Spinal cord (tissue), 9 donors: ENCODE measurements at regions not wholly inside any gene's neighbourhood (a gene's known extent, or its start where the extent isn't known, plus 50 kb on each side); places are given as distances from the start of the nearest gene placed in this dataset.
"Not testable (repeated sequence)": the region's sequence is repeated elsewhere in the genome, so short reads cannot be mapped to it uniquely, and the experiment has no call there.

Experiments used
- DNase-seq, 6 donors: peaks; one replicate each; pipeline versions ENCODE4 v3.0.0 to v3.0.0-alpha.2; 2013 to 2015; ENCODE audit warnings: low spot score in 6 of 6, low read depth in 4 of 6
- H3K27ac ChIP-seq: one replicate; pipeline ENCODE4 v1.5.1; 2013; ENCODE audit warnings: low read depth, low read length, control low read depth
- H3K27me3 ChIP-seq: one replicate; pipeline ENCODE4 v1.6.1; 2013; ENCODE audit warnings: low read length; ENCODE audit not compliant: control insufficient read depth, insufficient read depth
- H3K36me3 ChIP-seq: one replicate; pipeline ENCODE4 v1.6.1; 2013; ENCODE audit warnings: low read length; ENCODE audit not compliant: control insufficient read depth, insufficient read depth
- H3K4me1 ChIP-seq: one replicate; pipeline ENCODE4 v1.6.1; 2013; ENCODE audit warnings: low read length; ENCODE audit not compliant: control insufficient read depth, insufficient read depth
- H3K4me3 ChIP-seq: one replicate; pipeline ENCODE4 v1.5.1; 2013; ENCODE audit warnings: low read depth, low read length, control low read depth
- H3K9me3 ChIP-seq: one replicate; pipeline ENCODE4 v1.6.1; 2013; ENCODE audit warnings: low read length; ENCODE audit not compliant: control insufficient read depth, insufficient read depth
- WGBS: methylation state at CpG from one replicate; pipeline ENCODE4 v1.1.5; 2013; ENCODE audit warnings: missing lambda C conversion rate; ENCODE audit not compliant: insufficient coverage; 5-methylcytosine and 5-hydroxymethylcytosine counted together
- donor health status: healthy.

DNA sequence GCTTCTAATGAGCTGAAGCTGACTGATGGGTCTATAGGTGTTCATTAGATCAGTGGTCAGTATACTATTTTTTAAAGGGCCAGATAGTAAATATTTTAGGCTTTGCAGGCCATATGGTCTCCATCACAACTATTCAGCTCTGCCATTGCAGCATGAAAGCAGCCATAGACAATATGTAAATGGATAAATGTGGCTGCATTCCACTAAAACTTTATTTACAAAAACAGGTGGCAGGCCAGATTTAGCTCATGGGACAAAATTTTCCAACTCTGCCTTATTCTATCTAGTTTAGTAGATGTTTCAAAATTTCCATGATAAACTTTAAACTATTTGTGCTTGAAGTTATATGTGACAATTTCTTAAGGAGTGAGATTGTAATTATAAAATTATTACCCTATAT lies 339.3 kb downstream of the ABCC12 start:
- Histone ChIP-seq H3K9me3 (no peaks in the 10 kb centered on the region), H3K36me3 (no peaks in the 10 kb centered on the region), H3K4me1 (no peaks in the 10 kb centered on the region), H3K27me3 (no peaks in the 10 kb centered on the region), H3K4me3 (no peak overlapping the region), H3K27ac (no peak overlapping the region)
- DNase-seq = peak in 1 of 6 donors; percentile 51

DNA sequence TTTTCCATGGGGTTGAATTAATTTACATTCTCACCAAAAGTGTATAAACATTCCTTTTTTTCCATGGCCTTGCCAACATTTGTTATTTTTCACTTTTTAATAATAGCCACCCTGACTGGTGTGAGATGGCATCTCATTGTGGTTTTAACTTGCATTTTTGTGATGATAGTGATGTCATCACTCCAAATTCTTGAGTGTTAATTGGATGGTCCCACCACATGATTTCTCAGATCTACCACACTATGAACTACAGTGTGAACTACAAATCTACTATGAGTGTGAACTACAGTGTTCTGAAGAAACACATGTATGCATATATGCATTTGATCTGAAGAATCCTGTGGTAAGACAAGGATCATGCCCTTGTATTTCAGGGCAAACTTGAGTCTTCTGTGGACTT lies 340.1 kb downstream of the ABCC12 start:
- Histone ChIP-seq H3K36me3 (no peaks in the 10 kb centered on the region), H3K4me1 (no peaks in the 10 kb centered on the region), H3K4me3 (no peak overlapping the region), H3K27me3 (no peaks in the 10 kb centered on the region), H3K9me3 (no peaks in the 10 kb centered on the region), H3K27ac (no peak overlapping the region)
- DNase-seq = no peak

DNA sequence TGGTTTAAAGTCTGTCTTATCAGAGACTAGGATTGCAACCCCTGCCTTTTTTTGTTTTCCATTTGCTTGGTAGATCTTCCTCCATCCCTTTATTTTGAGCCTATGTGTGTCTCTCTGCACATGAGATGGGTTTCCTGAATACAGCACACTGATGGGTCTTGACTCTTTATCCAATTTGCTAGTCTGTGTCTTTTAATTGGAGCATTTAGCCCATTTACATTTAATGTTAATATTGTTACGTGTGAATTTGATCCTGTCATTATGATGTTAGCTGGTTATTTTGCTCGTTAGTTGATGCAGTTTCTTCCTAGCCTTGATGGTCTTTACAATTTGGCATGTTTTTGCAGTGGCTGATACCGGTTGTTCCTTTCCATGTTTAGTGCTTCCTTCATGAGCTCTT lies 344.0 kb downstream of the ABCC12 start:
- H3K36me3 ChIP-seq, H3K4me1 ChIP-seq, DNase-seq, H3K9me3 ChIP-seq, H3K4me3 ChIP-seq, H3K27ac ChIP-seq, H3K27me3 ChIP-seq: not testable (repeated sequence)
- WGBS = no CpG with 5 or more reads among the region's 3 CpGs

DNA sequence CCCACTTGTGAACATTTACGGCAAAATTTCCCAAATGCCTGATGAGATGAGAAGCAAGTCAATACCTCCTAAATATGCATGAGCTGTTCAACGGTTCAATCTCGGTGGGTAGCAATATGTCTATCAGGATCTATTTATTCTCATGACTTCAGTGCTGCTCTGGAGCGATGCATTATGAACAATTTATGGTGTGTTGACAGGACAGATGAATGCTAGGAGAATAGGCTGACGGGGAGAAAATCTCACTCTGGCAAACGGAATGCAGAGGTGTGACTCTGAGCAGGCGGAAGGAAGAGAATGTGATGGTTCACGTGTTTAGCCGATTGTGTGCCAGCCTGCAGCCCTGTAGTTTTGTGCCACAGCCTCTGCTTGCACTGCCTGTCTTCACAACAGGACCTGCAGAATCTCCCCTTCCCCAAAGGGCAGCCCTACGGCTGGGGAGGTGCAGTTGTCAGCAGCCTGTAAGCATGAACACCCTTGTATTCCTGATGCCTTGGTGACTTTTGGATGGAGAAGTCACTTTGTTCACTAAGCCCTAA lies 345.2 kb downstream of the PHKB start:
- no peaks in the 10 kb centered on the region for H3K9me3 ChIP-seq
- H3K27me3 ChIP-seq = no peaks in the 10 kb centered on the region
- no peak overlapping the region for H3K4me3 ChIP-seq
- H3K27ac ChIP-seq = no peak overlapping the region
- WGBS = 85% methylated on average over 7 of the region's 10 CpGs
- DNase-seq = peak in 1 of 6 donors; percentile 33
- H3K36me3 ChIP-seq = no peaks in the 10 kb centered on the region
- no peaks in the 10 kb centered on the region for H3K4me1 ChIP-seq

DNA sequence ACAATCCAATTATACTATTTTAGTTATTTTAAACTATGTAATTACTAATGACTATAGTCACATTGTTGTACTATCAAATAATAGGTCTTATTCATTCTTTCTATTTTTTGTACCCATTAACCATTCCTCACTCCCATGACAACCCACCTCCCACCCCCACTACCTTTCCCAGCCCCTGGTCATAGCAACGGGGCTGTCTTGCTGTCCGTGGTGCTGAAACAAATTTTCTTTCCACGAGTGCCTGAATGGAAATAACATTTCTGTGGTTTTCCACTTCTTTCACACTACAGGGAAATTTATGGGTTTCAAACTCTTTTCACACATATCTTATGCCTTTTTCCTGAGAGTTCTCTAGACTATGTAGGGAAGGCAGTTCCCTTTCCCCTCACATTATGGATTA lies 326.6 kb downstream of the PHKB start:
- 32% methylated on average over 2 of the region's 3 CpGs for WGBS
- H3K27ac ChIP-seq = no peak overlapping the region
- H3K4me1 ChIP-seq = no peaks in the 10 kb centered on the region
- peaks cover 6% of the 10 kb centered on the region for H3K9me3 ChIP-seq
- no peaks in the 10 kb centered on the region for H3K36me3 ChIP-seq
- H3K4me3 ChIP-seq = no peak overlapping the region
- peak in 1 of 6 donors; percentile 11 for DNase-seq
- no peaks in the 10 kb centered on the region for H3K27me3 ChIP-seq

DNA sequence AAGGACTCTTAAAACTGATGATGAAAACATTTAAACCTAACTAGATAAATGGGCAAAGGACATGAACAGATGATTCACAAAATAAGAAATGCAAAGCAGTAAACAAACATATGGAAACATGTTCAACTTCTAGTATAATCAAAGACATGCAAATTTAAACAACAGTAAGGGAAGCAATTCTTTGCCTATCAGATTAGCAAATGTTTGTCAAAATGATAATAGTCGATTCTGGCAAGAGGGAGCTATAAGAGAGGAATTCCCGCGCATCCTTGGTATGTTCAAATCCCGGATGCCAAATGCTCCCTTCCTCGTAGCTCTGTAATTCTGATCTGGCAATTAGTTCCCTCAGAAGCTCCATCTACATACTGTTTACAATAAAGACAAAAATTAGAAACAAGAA lies 320.5 kb downstream of the PHKB start:
- no peaks in the 10 kb centered on the region for H3K36me3 ChIP-seq
- no peaks in the 10 kb centered on the region for H3K9me3 ChIP-seq
- H3K4me1 ChIP-seq = no peaks in the 10 kb centered on the region
- no peak overlapping the region for H3K27ac ChIP-seq
- no peaks in the 10 kb centered on the region for H3K27me3 ChIP-seq
- H3K4me3 ChIP-seq = no peak overlapping the region
- no CpG with 5 or more reads among the region's 5 CpGs for WGBS
- DNase-seq = peak in 2 of 6 donors; percentile 46 to 65

- no peaks in the 10 kb centered on the region for H3K36me3 ChIP-seq
- no peaks in the 10 kb centered on the region for H3K9me3 ChIP-seq
- H3K27ac ChIP-seq = no peak overlapping the region
- H3K4me3 ChIP-seq = no peak overlapping the region
- no peaks in the 10 kb centered on the region for H3K4me1 ChIP-seq
- peak in 2 of 6 donors; percentile 14 to 47 for DNase-seq
- WGBS = 43% methylated on average over 3 of the region's 8 CpGs
- no peaks in the 10 kb centered on the region for H3K27me3 ChIP-seq
Measured at GRCh38 chr16:47780213-47780875, 319.2 kb downstream of the PHKB start.

- H3K4me1 ChIP-seq = no peaks in the 10 kb centered on the region
- no peaks in the 10 kb centered on the region for H3K9me3 ChIP-seq
- 61% methylated on average over 4 of the region's 7 CpGs for WGBS
- no peak overlapping the region for H3K4me3 ChIP-seq
- no peak overlapping the region for H3K27ac ChIP-seq
- H3K27me3 ChIP-seq = no peaks in the 10 kb centered on the region
- peak in 1 of 6 donors; percentile 21 for DNase-seq
- no peaks in the 10 kb centered on the region for H3K36me3 ChIP-seq
Measured at GRCh38 chr16:47779201-47780016, 318.3 kb downstream of the PHKB start.

DNA sequence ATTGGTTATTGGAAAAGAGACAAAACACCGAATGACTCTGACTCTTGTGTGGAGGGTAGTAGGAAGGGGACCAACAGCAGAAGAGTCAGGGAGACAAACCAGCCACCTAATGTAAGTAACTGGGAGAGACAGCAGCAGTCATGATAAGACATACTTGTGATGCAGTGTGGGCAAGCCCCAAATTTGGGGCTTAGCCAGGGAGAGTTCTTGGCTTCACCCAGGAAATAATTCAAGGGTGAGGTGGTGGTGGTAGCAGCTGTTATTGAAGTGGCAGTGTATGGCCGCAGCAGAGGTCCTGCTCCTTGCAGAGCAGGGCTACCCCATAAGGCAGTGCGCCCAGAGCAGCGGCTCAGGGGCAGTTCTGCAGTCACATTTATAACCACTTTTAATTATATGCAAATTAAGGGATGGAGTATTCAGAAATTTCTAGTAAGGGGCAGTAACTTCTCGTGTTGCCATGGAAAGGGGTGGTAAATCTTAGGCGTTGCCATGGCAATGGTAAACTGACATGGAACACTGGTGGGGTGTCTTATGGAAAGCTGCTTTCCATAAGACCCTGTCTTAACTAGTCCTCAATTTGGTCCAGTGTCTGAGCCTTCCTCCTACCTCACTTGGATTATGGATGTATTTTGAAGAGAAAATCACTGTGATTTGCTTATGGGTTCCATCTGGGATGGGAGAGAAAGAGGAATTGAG lies 317.1 kb downstream of the PHKB start:
- WGBS = 90% methylated on average over 1 of the region's 6 CpGs
- Histone ChIP-seq H3K4me3 (no peak overlapping the region), H3K4me1 (no peaks in the 10 kb centered on the region), H3K27me3 (no peaks in the 10 kb centered on the region), H3K36me3 (no peaks in the 10 kb centered on the region), H3K27ac (no peak overlapping the region), H3K9me3 (no peaks in the 10 kb centered on the region)
- DNase-seq = no peak
